HG02973 (cell line): ENCODE measurements at regions not wholly inside any gene's neighbourhood (a gene's known extent, or its start where the extent isn't known, plus 50 kb on each side); places are given as distances from the start of the nearest gene placed in this dataset.
"Not testable (repeated sequence)": the region's sequence is repeated elsewhere in the genome, so short reads cannot be mapped to it uniquely, and the experiment has no call there.

Source experiments
- ATAC-seq: cut with Tn5 transposase; IDR thresholded peaks from one replicate; pipeline ENCODE4 v1.9.1; 2021; ENCODE audit warnings: moderate library complexity; ENCODE audit not compliant: unreplicated experiment

GRCh38 chr6:155580904-155581303 is 125.3 kb upstream of the NOX3 start:
- ATAC-seq: no peak

DNA sequence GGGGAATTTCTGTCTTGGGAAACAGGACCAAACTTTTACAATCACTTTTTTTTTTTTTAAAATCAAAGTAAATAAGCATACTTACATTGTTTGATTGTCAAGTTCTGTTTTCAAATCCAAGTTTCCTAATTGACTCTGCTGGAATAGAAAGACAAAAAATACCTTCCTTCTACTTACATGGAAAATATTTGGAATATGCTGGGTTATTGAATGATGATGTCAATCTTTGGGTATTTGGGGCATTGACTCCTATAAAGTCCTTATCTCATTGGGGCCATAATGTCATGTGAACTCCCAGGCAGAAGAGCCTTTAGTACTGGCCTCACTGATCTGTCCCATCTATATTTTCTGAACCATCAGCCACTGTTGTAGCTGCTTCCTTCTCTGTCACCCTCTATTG is 122.6 kb upstream of the NOX3 start:
- no peak for ATAC-seq

GRCh38 chr6:155561966-155562364 is 106.3 kb upstream of the NOX3 start:
- ATAC-seq: no peak

GRCh38 chr6:155561257-155561965 is 105.8 kb upstream of the NOX3 start:
- ATAC-seq: no peak

- ATAC-seq: no peak
These were observed 94.3 kb upstream of the NOX3 start for GRCh38 chr6:155549928-155550327.

DNA sequence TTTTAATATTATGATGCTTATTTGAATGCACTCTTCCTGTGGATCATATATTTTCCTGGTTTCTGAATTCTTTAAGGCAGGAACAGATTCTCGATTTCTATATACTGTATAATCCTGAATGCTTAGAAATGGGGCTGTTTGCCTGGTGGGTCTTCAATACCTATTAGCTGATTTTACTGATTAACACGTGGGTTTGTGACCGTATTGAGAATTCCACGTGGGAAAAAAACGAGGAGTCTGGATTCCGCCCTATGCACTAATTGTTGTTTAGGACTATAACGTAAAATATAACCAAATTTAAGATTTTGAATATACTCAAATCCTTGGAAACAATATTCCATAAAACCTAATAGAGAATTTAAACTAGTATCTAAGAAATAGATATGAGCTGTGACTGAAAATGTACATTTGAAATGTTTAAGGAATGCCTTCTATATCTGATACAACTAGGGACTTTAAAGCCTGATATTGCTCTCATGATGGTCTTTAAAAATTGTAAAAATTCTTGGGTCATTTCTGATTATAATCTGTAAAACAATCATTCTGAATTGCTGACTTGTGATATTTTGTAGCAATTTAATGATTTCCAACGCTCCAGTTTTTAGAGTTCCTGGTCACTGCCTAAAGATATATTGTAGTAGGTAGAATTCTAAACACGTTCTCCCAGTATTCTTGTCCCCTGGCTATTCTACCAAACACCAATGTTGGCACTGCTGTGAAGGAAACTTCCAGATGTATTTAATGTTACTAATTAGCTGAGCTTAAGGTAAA is 93.6 kb upstream of the NOX3 start:
- no peak for ATAC-seq

- no peak for ATAC-seq
These were observed 92.9 kb upstream of the NOX3 start for GRCh38 chr6:155548576-155548975.

- no peak for ATAC-seq
These were observed 89.0 kb upstream of the NOX3 start for GRCh38 chr6:155544677-155545076.

GRCh38 chr6:155543166-155543847 is 87.7 kb upstream of the NOX3 start:
- ATAC-seq: no peak

DNA sequence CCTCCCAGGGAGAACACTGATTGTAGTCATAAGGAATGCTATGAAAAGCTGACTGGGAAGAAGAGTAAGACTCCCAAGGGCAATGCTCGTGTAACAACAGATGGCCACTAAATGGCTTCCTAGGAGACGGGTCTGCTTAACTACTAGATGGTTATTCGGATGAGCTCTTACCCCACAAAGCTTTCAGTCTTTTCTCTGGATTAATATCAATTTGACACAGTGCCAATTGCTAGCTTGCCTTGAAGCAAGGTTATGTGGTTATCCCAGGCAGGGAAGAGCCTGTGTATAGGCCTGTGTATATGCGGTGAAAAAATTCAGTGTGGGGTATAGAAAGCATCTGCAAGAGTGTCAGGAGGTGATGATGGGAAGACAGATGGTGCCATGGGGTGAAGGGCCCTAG is 86.4 kb upstream of the NOX3 start:
- ATAC-seq: no peak

GRCh38 chr6:155538708-155539390 is 83.2 kb upstream of the NOX3 start:
- no peak for ATAC-seq

DNA sequence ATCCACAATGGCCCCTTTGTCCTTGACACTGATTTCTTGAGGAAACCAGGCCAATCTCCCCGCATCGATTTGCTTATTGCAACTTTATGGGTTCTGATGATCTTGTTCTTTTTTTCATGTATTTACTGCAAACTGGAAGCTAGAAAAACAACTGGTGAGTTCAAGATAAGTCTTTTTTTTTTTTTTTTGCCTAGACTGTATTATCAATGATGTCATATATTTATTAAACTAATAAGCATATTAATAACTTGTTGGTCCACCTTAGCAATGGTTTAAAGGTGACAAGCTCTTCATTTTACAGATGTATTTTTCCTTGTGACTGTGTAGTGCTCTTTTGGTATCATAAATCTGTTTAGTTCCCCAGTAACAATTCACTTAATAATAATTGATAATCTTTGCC is 79.0 kb upstream of the NOX3 start:
- ATAC-seq: no peak

DNA sequence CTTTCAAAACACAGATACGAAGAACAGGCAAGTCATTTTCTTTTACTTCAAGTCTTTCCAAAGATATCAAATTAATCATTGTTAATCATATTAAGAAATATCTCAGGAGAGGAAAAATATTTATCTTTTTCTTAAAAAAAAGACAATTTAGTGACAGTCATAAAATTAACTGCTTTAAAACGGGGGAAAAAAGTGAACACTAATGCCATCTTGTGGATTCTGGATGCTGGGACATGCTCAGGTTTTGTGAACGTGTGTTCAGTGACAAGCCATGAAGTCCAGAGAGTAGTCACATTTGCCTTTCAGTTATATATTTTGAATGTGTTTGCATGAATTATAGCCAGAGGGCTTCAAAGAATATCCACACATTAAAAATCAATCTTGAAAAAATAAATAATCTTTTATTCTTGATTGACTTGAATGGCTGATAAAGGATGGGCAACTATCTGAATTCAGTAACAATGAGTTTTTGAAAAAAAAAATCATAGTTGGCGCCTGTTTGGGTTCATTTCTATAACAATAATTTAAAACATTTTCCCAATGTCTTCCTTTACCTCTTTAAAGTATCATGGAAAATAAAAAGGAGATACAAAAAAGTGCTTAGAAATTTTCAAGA is 74.7 kb upstream of the NOX3 start:
- peak; percentile 66 for ATAC-seq

DNA sequence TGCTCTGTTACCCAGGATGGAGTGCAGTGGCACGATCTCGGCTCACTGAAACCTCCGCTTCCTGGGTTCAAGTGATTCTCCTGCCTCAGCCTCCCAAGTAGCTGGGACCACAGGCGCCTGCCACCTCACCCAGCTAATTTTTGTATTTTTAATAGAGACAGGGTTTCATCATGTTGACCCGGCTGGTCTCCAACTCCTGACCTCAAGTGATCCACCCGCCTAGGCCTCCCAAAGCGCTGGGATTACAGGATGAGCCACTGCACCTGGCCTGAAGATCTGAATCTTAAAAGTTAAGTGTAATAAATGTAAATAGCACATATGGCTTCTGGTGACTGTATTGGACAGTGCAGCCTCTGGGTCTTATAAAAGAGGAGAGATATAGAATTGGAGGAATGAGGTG is 74.2 kb upstream of the NOX3 start:
- ATAC-seq: not testable (repeated sequence)

GRCh38 chr6:155528982-155529453 is 73.4 kb upstream of the NOX3 start:
- ATAC-seq: no peak

- no peak for ATAC-seq
These were observed 72.7 kb upstream of the NOX3 start for GRCh38 chr6:155528335-155528734.

GRCh38 chr6:155527443-155527842 is 71.8 kb upstream of the NOX3 start:
- no peak for ATAC-seq

DNA sequence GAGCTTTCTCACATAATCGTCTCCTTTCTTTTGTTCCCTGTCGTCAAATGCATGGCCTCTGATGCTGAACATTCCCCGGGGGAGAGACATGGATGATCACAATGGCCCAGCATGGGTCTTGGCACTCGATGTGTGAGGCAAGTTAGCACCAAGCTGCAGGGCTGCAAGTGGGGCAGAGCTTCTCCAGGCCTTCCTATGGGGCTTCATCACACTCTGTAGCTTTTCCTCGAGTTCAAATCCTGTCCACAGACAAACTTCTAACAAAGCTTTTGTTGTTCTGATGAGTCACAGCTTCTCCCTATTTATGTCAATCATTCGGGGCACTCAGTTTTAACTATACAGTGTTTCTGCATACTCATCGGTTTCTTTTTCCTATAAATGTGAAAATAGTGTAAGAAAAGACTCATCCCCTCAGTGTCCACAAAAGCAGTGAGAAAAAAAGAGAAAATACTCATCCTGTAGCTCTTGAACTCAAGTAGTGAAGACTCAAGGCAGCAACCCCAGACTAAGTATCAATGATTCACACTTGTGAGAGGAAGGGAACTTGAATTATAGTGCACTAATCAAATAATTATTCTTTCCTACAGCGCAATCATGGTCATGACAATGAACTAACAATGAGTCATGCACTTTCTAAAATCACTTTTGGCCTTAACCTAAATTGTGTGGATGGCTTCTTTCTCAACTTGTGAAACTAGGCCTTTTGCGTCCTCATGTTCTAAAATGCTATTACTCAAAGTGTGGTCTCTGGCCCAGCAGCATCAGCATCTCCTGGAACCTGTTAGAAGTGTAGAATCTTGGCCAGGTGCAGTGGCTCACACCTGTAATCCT is 68.4 kb upstream of the NOX3 start:
- no peak for ATAC-seq

DNA sequence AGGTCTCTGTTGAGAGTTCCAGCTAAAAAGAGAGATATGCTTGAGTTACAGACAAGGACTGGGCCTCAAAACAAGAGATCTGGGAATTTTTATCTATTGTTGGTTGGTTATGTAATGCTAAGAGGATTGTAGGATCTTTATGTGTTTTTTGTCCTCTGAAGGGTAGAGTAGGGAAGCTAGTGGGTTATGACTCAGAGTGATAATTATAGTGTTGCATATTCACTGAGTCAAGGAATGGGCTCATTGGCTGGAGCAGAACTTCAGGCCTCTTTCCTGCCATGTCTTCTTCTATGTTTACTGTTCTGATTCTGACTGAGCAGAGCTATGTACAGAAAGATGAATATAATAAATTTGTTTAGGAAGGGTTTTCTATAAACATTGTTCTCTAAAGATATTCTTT is 66.1 kb upstream of the NOX3 start:
- no peak for ATAC-seq

DNA sequence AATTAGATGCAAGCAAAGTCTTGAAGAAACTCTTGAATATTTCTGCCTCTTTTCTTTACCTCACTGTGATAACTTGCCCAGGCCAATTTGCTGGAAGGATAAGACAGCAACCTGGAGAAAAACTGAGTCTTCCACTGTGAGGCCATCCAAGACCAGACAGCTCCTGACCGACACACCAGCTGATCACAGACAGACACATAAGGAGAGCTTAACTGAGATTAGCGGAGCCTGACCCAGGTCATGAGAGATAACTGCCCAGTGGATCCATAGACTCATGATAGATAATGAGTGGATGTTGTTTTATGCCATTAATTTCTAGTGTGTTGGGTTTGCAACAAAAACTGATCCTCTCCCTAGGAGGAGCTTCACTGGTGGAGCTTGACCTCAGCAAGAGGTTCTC is 64.4 kb upstream of the NOX3 start:
- ATAC-seq: no peak
